Left lung (tissue), 4 donors: ENCODE measurements at regions not wholly inside any gene's neighbourhood (a gene's known extent, or its start where the extent isn't known, plus 50 kb on each side); places are given as distances from the start of the nearest gene placed in this dataset.

Source experiments
- ATAC-seq: fragments of 200-7000 bp; cut with Tn5 transposase; one replicate; pipeline ENCODE4 v1.9.1; 2020; ENCODE audit warnings: moderate library complexity
- DNase-seq, 4 donors: peaks; one replicate each; pipeline ENCODE4 v3.0.0-alpha.2; 2013 to 2020
- H3K27ac ChIP-seq, 2 donors: fragments of 200-600 bp; sonication (generic) in 1 of 2; one replicate each; pipeline versions ENCODE4 v1.5.0 to v1.8.0; 2020 to 2021
- H3K27me3 ChIP-seq, 2 donors: fragments of 200-600 bp; sonication (generic) in 1 of 2; one replicate each; pipeline versions ENCODE4 v1.5.0 to v1.8.0; 2020 to 2021
- H3K36me3 ChIP-seq, 2 donors: fragments of 200-600 bp; sonication (generic) in 1 of 2; one replicate each; pipeline versions ENCODE4 v1.5.0 to v1.8.0; 2020 to 2021
- H3K4me1 ChIP-seq, 2 donors: fragments of 200-600 bp; one replicate each; pipeline ENCODE4 v1.8.0; 2021
- H3K4me3 ChIP-seq, 2 donors: fragments of 200-600 bp; sonication (generic) in 1 of 2; one replicate each; pipeline versions ENCODE4 v1.5.0 to v1.8.0; 2020 to 2021; ENCODE audit warnings: mild to moderate bottlenecking in 1 of 2
- H3K9me3 ChIP-seq, 2 donors: fragments of 200-600 bp; sonication (generic) in 1 of 2; one replicate each; pipeline versions ENCODE4 v1.5.0 to v1.8.0; 2020 to 2021
- intact Hi-C, 2 donors: fragments of 100-400 bp; cut with DNase I; formaldehyde crosslinking; loops; one replicate each; pipeline versions ENCODE4 v1.11.2 to v1.14.2; 2022
- TF ChIP-seq, protein P1 (sequence below), 2 donors: fragments of 200-600 bp; sonication (generic) in 1 of 2; IDR thresholded peaks; one replicate each; pipeline versions ENCODE4 v1.5.0 to v1.8.0; 2021; ENCODE audit warnings: antibody characterized with exemption in 2 of 2
- donor health status: DM: no; HTN: yes; CAD: no.
- donor health status: DM: no; HTN: no; CAD: no.

- TF ChIP-seq, protein P1, sequence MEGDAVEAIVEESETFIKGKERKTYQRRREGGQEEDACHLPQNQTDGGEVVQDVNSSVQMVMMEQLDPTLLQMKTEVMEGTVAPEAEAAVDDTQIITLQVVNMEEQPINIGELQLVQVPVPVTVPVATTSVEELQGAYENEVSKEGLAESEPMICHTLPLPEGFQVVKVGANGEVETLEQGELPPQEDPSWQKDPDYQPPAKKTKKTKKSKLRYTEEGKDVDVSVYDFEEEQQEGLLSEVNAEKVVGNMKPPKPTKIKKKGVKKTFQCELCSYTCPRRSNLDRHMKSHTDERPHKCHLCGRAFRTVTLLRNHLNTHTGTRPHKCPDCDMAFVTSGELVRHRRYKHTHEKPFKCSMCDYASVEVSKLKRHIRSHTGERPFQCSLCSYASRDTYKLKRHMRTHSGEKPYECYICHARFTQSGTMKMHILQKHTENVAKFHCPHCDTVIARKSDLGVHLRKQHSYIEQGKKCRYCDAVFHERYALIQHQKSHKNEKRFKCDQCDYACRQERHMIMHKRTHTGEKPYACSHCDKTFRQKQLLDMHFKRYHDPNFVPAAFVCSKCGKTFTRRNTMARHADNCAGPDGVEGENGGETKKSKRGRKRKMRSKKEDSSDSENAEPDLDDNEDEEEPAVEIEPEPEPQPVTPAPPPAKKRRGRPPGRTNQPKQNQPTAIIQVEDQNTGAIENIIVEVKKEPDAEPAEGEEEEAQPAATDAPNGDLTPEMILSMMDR (IDR thresholded peaks at IDR 0.05): no peak
- Histone ChIP-seq H3K27ac (no peak overlapping the region), H3K27me3 (no peaks in the 10 kb centered on the region), H3K9me3 (peaks cover 0 to 22% of the 10 kb centered on the region in 2 donors), H3K4me1 (no peaks in the 10 kb centered on the region), H3K4me3 (no peak overlapping the region), H3K36me3 (no peaks in the 10 kb centered on the region)
- intact Hi-C loops: no loop called here
- ATAC-seq (no peak), DNase-seq (no peak)
Measured at GRCh38 chr4:151942971-151943370, 182.2 kb upstream of the GATB start.

DNA sequence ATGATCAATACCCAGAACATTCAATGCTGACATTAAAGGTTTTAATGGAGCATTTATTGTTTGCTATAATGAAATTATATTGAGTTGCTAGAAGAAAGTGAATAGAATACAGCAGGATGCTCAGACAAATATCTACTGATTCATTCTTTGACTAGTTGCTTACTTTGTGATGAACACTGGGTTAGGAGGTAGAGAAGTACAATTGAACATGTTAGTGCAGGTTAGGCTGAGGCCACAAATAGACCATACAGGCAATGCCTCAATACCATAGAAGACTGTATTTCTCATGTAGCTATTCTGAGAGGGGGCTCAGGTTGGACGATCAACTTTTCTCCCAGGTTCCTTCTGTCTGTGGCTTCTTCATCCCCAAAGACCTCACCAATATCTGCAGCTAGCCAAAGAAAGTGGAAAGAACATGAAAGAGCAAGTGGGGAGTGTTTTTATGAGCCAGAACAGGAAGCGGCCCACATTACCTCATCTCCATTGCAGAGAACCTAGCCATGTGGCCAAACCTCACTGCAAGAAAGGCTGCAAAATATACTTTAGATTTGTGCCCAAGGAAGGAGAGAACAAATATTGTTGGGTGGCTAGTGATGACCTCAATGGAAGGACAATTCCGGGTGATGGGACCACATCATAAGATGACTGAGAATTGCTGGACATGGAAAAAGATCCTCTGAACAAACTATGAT, 180.3 kb upstream of the GATB start:
- TF ChIP-seq, protein P1 (IDR thresholded peaks at IDR 0.05): no peak
- no peak for ATAC-seq
- Histone ChIP-seq H3K9me3 (peaks cover 0 to 4% of the 10 kb centered on the region in 2 donors), H3K4me1 (no peaks in the 10 kb centered on the region), H3K36me3 (no peaks in the 10 kb centered on the region), H3K4me3 (no peak overlapping the region), H3K27me3 (no peaks in the 10 kb centered on the region), H3K27ac (no peak overlapping the region)
- no peak for DNase-seq
- intact Hi-C loops: no loop called here

DNA sequence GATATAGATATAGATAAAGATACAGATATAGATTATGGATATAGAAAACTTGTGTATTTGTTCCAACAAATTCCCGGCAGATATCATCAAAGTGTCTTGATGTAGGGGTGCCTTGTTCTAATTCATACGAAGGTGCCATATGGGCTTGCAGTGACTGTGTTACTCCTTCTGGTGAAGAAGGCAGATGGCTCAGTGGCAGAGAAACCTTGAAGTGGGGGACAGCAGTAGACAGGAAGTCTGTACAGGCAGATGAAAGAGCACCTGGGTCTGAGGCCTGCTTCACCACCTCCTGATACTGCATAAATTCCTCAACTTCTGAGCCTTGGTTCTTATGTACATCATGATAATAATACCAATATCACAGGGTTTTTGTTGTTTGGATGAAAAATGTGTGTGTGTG, 179.5 kb upstream of the GATB start:
- Histone ChIP-seq H3K4me1 (no peaks in the 10 kb centered on the region), H3K27me3 (no peaks in the 10 kb centered on the region), H3K4me3 (no peak overlapping the region), H3K9me3 (no peaks in the 10 kb centered on the region), H3K27ac (no peak overlapping the region), H3K36me3 (no peaks in the 10 kb centered on the region)
- ATAC-seq (no peak), DNase-seq (no peak)
- TF ChIP-seq, protein P1 (IDR thresholded peaks at IDR 0.05): no peak
- intact Hi-C loops: no loop called here

- H3K4me1 ChIP-seq: no peaks in the 10 kb centered on the region
- TF ChIP-seq, protein P1 (IDR thresholded peaks at IDR 0.05): no peak
- no peaks in the 10 kb centered on the region for H3K36me3 ChIP-seq
- no peak for ATAC-seq
- DNase-seq: no peak
- H3K27me3 ChIP-seq: no peaks in the 10 kb centered on the region
- H3K27ac ChIP-seq: no peak overlapping the region
- H3K9me3 ChIP-seq: no peaks in the 10 kb centered on the region
- intact Hi-C loops: no loop called here
- H3K4me3 ChIP-seq: no peak overlapping the region
Measured at GRCh38 chr4:151939670-151940069, 178.9 kb upstream of the GATB start.

GRCh38 chr4:151935411-151935810, 174.6 kb upstream of the GATB start:
- no peak for ATAC-seq
- no peak overlapping the region for H3K4me3 ChIP-seq
- H3K27ac ChIP-seq: no peak overlapping the region
- H3K27me3 ChIP-seq: no peaks in the 10 kb centered on the region
- H3K4me1 ChIP-seq: no peaks in the 10 kb centered on the region
- DNase-seq: no peak
- H3K36me3 ChIP-seq: no peaks in the 10 kb centered on the region
- TF ChIP-seq, protein P1 (IDR thresholded peaks at IDR 0.05): no peak
- intact Hi-C loops: no loop called here
- H3K9me3 ChIP-seq: no peaks in the 10 kb centered on the region
